ENCODE measurements at regions not wholly inside any gene's neighbourhood (a gene's known extent, or its start where the extent isn't known, plus 50 kb on each side); places are given as distances from the start of the nearest gene placed in this dataset.

- CTCF ChIA-PET, result no interaction called here
- TF ChIP-seq TCF7L2 (IDR thresholded peaks at IDR 0.05; ENCODE audit: low read depth, low read length), result no peak
- no peak for TF ChIP-seq POLR2AphosphoS5 (IDR thresholded peaks at IDR 0.05; ENCODE audit: low read depth, low read length)
- TF ChIP-seq SIN3A (IDR thresholded peaks at IDR 0.05; ENCODE audit: borderline replicate concordance, insufficient read depth, low read depth, low read length), result no peak
- TF ChIP-seq CTCF (IDR thresholded peaks at IDR 0.05), result no peak
- TF ChIP-seq REST (IDR thresholded peaks at IDR 0.05; ENCODE audit: insufficient read depth in 1 of 2, low read depth in 2 of 2, low read length in 1 of 2), result no peak
- H3K36me3 ChIP-seq (ENCODE audit: control insufficient read depth, insufficient read depth, low read length), result no peaks in the 10 kb centered on the region
- no peak overlapping the region for H3K4me3 ChIP-seq (ENCODE audit: low read depth in 2 of 2, low read length in 2 of 2)
- no peak overlapping the region for H3K27ac ChIP-seq (ENCODE audit: low read length)
- in situ Hi-C loops (cut with HindIII; ENCODE audit: low pct_unique_long_range_greater_than_20kb, low sequenced_read_pairs) (no loop called here), intact Hi-C loops (cut with micrococcal nuclease; ENCODE audit: unreplicated experiment) (no loop called here)
- BruUV-seq (replicated peaks), result no TSS peak
- no peak for DNase-seq (ENCODE audit: low read depth, low spot score)
- H3K27me3 ChIP-seq (ENCODE audit: control insufficient read depth, insufficient read depth, low read length), result no peaks in the 10 kb centered on the region
- no peaks in the 10 kb centered on the region for H3K4me1 ChIP-seq (ENCODE audit: control insufficient read depth, insufficient read depth, low read length)
- POLR2A ChIA-PET, result no interaction called here
- no peak for ATAC-seq
- H3K9me3 ChIP-seq (ENCODE audit: control insufficient read depth, insufficient read depth, low read depth, low read length), result no peaks in the 10 kb centered on the region
These were observed 68.7 kb upstream of the SPRED2 start for GRCh38 chr2:65501074-65501473.

- DNase-seq (ENCODE audit: low read depth, low spot score) (no peak), ATAC-seq (no peak)
- H3K9me3 ChIP-seq (ENCODE audit: control insufficient read depth, insufficient read depth, low read depth, low read length), result no peaks in the 10 kb centered on the region
- H3K36me3 ChIP-seq (ENCODE audit: control insufficient read depth, insufficient read depth, low read length), result no peaks in the 10 kb centered on the region
- intact Hi-C loops (cut with micrococcal nuclease; ENCODE audit: unreplicated experiment), result no loop called here
- no peak overlapping the region for H3K4me3 ChIP-seq (ENCODE audit: low read depth in 2 of 2, low read length in 2 of 2)
- no TSS peak for BruUV-seq (replicated peaks)
- in situ Hi-C loops (cut with HindIII; ENCODE audit: low pct_unique_long_range_greater_than_20kb, low sequenced_read_pairs), result no loop called here
- POLR2A ChIA-PET, result no interaction called here
- no peaks in the 10 kb centered on the region for H3K27me3 ChIP-seq (ENCODE audit: control insufficient read depth, insufficient read depth, low read length)
- CTCF ChIA-PET, result no interaction called here
- no peaks in the 10 kb centered on the region for H3K4me1 ChIP-seq (ENCODE audit: control insufficient read depth, insufficient read depth, low read length)
- TF ChIP-seq TCF7L2 (IDR thresholded peaks at IDR 0.05; ENCODE audit: low read depth, low read length) (no peak), CTCF (IDR thresholded peaks at IDR 0.05) (no peak), REST (IDR thresholded peaks at IDR 0.05; ENCODE audit: insufficient read depth in 1 of 2, low read depth in 2 of 2, low read length in 1 of 2) (no peak), POLR2AphosphoS5 (IDR thresholded peaks at IDR 0.05; ENCODE audit: low read depth, low read length) (no peak), SIN3A (IDR thresholded peaks at IDR 0.05; ENCODE audit: borderline replicate concordance, insufficient read depth, low read depth, low read length) (no peak)
- no peak overlapping the region for H3K27ac ChIP-seq (ENCODE audit: low read length)
These were observed 68.1 kb upstream of the SPRED2 start for GRCh38 chr2:65500310-65501040.

Data from Panc1 (cell line).